Subcutaneous abdominal adipose tissue (tissue), 5 donors: ENCODE measurements at regions not wholly inside any gene's neighbourhood (a gene's known extent, or its start where the extent isn't known, plus 50 kb on each side); places are given as distances from the start of the nearest gene placed in this dataset.

ENCODE experiments used
- H3K27ac ChIP-seq: one replicate; pipeline ENCODE4 v1.7.0; 2013; ENCODE audit warnings: low read depth, mild to moderate bottlenecking, inconsistent platforms, low read length, moderate library complexity
- H3K27me3 ChIP-seq, 5 donors: one replicate each; pipeline ENCODE4 v1.7.0; 2013; ENCODE audit warnings: low read length in 5 of 5, inconsistent platforms in 1 of 5; ENCODE audit not compliant: control insufficient read depth in 5 of 5, insufficient read depth in 4 of 5
- H3K36me3 ChIP-seq, 5 donors: one replicate each; pipeline ENCODE4 v1.7.0; 2013; ENCODE audit warnings: low read length in 5 of 5; ENCODE audit not compliant: control insufficient read depth in 5 of 5, insufficient read depth in 5 of 5
- H3K4me1 ChIP-seq, 5 donors: one replicate each; pipeline ENCODE4 v1.7.0; 2013; ENCODE audit warnings: low read length in 5 of 5, mild to moderate bottlenecking in 3 of 5, moderate library complexity in 1 of 5; ENCODE audit not compliant: control insufficient read depth in 5 of 5, insufficient read depth in 5 of 5
- H3K4me3 ChIP-seq, 5 donors: one replicate each; pipeline ENCODE4 v1.7.0; 2013; ENCODE audit warnings: low read length in 5 of 5, low read depth in 1 of 5
- H3K9ac ChIP-seq, 5 donors: one replicate each; pipeline ENCODE4 v1.7.0; 2013; ENCODE audit warnings: low read length in 5 of 5, mild to moderate bottlenecking in 4 of 5, moderate library complexity in 3 of 5
- H3K9me3 ChIP-seq, 5 donors: one replicate each; pipeline ENCODE4 v1.7.0; 2013; ENCODE audit warnings: low read length in 5 of 5; ENCODE audit not compliant: control insufficient read depth in 5 of 5
- donor health status: healthy.
- donor health status: healthy.
- donor health status: healthy.
- donor health status: healthy.
- donor health status: healthy.

GRCh38 chr5:4271193-4271592 is 675.6 kb downstream of the IRX1 start:
- Histone ChIP-seq H3K9ac (no peak overlapping the region), H3K27ac (no peak overlapping the region), H3K4me3 (no peak overlapping the region)

GRCh38 chr5:4275232-4275631 is 679.6 kb downstream of the IRX1 start:
- no peaks in the 10 kb centered on the region for H3K27me3 ChIP-seq
- no peaks in the 10 kb centered on the region for H3K4me1 ChIP-seq
- H3K4me3 ChIP-seq = no peak overlapping the region
- no peak overlapping the region for H3K27ac ChIP-seq
- H3K9me3 ChIP-seq = peaks cover 0 to 12% (median 4%) of the 10 kb centered on the region in 5 donors
- H3K9ac ChIP-seq = no peak overlapping the region
- H3K36me3 ChIP-seq = no peaks in the 10 kb centered on the region

More at GRCh38 chr5:4271193-4271592, 675.6 kb downstream of the IRX1 start:
- no peaks in the 10 kb centered on the region for H3K4me1 ChIP-seq
- no peaks in the 10 kb centered on the region for H3K36me3 ChIP-seq
- H3K27me3 ChIP-seq = no peaks in the 10 kb centered on the region
- H3K9me3 ChIP-seq = peaks cover 0 to 12% (median 4%) of the 10 kb centered on the region in 5 donors

- Histone ChIP-seq H3K9ac (no peak overlapping the region), H3K9me3 (no peaks in the 10 kb centered on the region), H3K4me3 (no peak overlapping the region), H3K4me1 (peaks cover 0 to 8% (median 0%) of the 10 kb centered on the region in 5 donors), H3K27me3 (no peaks in the 10 kb centered on the region), H3K27ac (no peak overlapping the region), H3K36me3 (no peaks in the 10 kb centered on the region)
Measured at GRCh38 chr5:4294878-4295277, 699.2 kb downstream of the IRX1 start.

GRCh38 chr5:4295663-4296339 is 700.2 kb downstream of the IRX1 start:
- no peaks in the 10 kb centered on the region for H3K36me3 ChIP-seq
- no peak overlapping the region for H3K27ac ChIP-seq
- no peak overlapping the region for H3K4me3 ChIP-seq
- no peaks in the 10 kb centered on the region for H3K9me3 ChIP-seq
- H3K4me1 ChIP-seq = peaks cover 0 to 8% (median 0%) of the 10 kb centered on the region in 5 donors
- H3K9ac ChIP-seq = no peak overlapping the region
- no peaks in the 10 kb centered on the region for H3K27me3 ChIP-seq

- no peaks in the 10 kb centered on the region for H3K27me3 ChIP-seq
- H3K9me3 ChIP-seq = no peaks in the 10 kb centered on the region
- H3K36me3 ChIP-seq = no peaks in the 10 kb centered on the region
- no peak overlapping the region for H3K4me3 ChIP-seq
- H3K9ac ChIP-seq = no peak overlapping the region
- no peak overlapping the region for H3K27ac ChIP-seq
- H3K4me1 ChIP-seq = no peaks in the 10 kb centered on the region
Measured at GRCh38 chr5:4306057-4306456, 710.4 kb downstream of the IRX1 start.

GRCh38 chr5:4309026-4309425 is 713.4 kb downstream of the IRX1 start:
- H3K27me3 ChIP-seq = no peaks in the 10 kb centered on the region
- no peak overlapping the region for H3K27ac ChIP-seq
- H3K36me3 ChIP-seq = no peaks in the 10 kb centered on the region
- no peak overlapping the region for H3K9ac ChIP-seq
- no peak overlapping the region for H3K4me3 ChIP-seq
- no peaks in the 10 kb centered on the region for H3K4me1 ChIP-seq
- H3K9me3 ChIP-seq = no peaks in the 10 kb centered on the region

- no peak overlapping the region for H3K27ac ChIP-seq
- H3K9ac ChIP-seq = no peak overlapping the region
- H3K4me1 ChIP-seq = no peaks in the 10 kb centered on the region
- H3K27me3 ChIP-seq = no peaks in the 10 kb centered on the region
- H3K4me3 ChIP-seq = no peak overlapping the region
- no peaks in the 10 kb centered on the region for H3K9me3 ChIP-seq
- no peaks in the 10 kb centered on the region for H3K36me3 ChIP-seq
Measured at GRCh38 chr5:4313138-4313537, 717.5 kb downstream of the IRX1 start.

- H3K9me3 ChIP-seq = peaks cover 0 to 5% (median 3%) of the 10 kb centered on the region in 5 donors
- H3K36me3 ChIP-seq = no peaks in the 10 kb centered on the region
- H3K27me3 ChIP-seq = peaks cover 0 to 3% (median 0%) of the 10 kb centered on the region in 5 donors
- no peaks in the 10 kb centered on the region for H3K4me1 ChIP-seq
- no peak overlapping the region for H3K27ac ChIP-seq
- H3K9ac ChIP-seq = no peak overlapping the region
- H3K4me3 ChIP-seq = no peak overlapping the region
Measured at GRCh38 chr5:4319478-4320128, 724.0 kb downstream of the IRX1 start.

- Histone ChIP-seq H3K9ac (no peak overlapping the region), H3K9me3 (peaks cover 0 to 3% (median 0%) of the 10 kb centered on the region in 5 donors), H3K27ac (no peak overlapping the region), H3K27me3 (peaks cover 0 to 2% (median 0%) of the 10 kb centered on the region in 5 donors), H3K4me1 (no peaks in the 10 kb centered on the region), H3K4me3 (no peak overlapping the region), H3K36me3 (no peaks in the 10 kb centered on the region)
Measured at GRCh38 chr5:4330327-4330726, 734.7 kb downstream of the IRX1 start.

- Histone ChIP-seq H3K9me3 (peaks cover 0 to 5% (median 0%) of the 10 kb centered on the region in 5 donors), H3K27ac (no peak overlapping the region), H3K27me3 (no peaks in the 10 kb centered on the region), H3K36me3 (no peaks in the 10 kb centered on the region), H3K9ac (no peak overlapping the region), H3K4me3 (no peak overlapping the region), H3K4me1 (no peaks in the 10 kb centered on the region)
Measured at GRCh38 chr5:4335078-4335477, 739.4 kb downstream of the IRX1 start.
